Neural cell (in vitro differentiated cells): ENCODE measurements at regions not wholly inside any gene's neighbourhood (a gene's known extent, or its start where the extent isn't known, plus 50 kb on each side); places are given as distances from the start of the nearest gene placed in this dataset.

Experiments used
- POLR2AphosphoS5 ChIP-seq: IDR thresholded peaks from 2 replicates; pipeline ENCODE4 v1.6.1; 2012
- TAF1 ChIP-seq: IDR thresholded peaks from 2 replicates; pipeline ENCODE4 v1.6.1; 2012; ENCODE audit warnings: low read depth
- TF ChIP-seq, protein P1 (sequence below): fragments of 450-650 bp; IDR thresholded peaks from 2 replicates; pipeline ENCODE4 v1.5.1; 2014; ENCODE audit warnings: antibody characterized with exemption, mild to moderate bottlenecking, moderate library complexity; ENCODE audit not compliant: poor library complexity, severe bottlenecking

DNA sequence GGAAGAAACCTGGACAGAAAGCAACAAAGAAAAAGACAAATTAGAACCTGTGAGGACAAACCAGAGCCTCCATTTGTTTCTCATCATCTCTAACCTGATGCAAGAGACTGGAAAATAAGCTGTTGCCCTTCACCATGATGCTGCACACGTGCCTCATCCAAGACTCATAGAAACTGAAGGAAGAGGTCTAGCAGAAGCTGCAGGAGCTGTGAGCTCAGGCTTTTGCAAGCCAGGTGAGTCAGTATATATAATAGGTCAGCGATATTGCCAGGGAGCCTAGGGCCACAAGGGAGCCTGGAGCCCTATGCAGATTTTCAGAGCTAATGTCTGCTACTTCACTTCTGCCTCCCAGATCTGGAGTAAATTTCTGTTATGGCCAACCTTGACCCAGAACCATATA is 163.1 kb downstream of the LNPK start:
- TF ChIP-seq TAF1 (no peak), POLR2AphosphoS5 (no peak)
- TF ChIP-seq, protein P1, sequence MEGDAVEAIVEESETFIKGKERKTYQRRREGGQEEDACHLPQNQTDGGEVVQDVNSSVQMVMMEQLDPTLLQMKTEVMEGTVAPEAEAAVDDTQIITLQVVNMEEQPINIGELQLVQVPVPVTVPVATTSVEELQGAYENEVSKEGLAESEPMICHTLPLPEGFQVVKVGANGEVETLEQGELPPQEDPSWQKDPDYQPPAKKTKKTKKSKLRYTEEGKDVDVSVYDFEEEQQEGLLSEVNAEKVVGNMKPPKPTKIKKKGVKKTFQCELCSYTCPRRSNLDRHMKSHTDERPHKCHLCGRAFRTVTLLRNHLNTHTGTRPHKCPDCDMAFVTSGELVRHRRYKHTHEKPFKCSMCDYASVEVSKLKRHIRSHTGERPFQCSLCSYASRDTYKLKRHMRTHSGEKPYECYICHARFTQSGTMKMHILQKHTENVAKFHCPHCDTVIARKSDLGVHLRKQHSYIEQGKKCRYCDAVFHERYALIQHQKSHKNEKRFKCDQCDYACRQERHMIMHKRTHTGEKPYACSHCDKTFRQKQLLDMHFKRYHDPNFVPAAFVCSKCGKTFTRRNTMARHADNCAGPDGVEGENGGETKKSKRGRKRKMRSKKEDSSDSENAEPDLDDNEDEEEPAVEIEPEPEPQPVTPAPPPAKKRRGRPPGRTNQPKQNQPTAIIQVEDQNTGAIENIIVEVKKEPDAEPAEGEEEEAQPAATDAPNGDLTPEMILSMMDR = no peak
